ENCODE measurements at regions not wholly inside any gene's neighbourhood (a gene's known extent, or its start where the extent isn't known, plus 50 kb on each side); places are given as distances from the start of the nearest gene placed in this dataset.

DNA sequence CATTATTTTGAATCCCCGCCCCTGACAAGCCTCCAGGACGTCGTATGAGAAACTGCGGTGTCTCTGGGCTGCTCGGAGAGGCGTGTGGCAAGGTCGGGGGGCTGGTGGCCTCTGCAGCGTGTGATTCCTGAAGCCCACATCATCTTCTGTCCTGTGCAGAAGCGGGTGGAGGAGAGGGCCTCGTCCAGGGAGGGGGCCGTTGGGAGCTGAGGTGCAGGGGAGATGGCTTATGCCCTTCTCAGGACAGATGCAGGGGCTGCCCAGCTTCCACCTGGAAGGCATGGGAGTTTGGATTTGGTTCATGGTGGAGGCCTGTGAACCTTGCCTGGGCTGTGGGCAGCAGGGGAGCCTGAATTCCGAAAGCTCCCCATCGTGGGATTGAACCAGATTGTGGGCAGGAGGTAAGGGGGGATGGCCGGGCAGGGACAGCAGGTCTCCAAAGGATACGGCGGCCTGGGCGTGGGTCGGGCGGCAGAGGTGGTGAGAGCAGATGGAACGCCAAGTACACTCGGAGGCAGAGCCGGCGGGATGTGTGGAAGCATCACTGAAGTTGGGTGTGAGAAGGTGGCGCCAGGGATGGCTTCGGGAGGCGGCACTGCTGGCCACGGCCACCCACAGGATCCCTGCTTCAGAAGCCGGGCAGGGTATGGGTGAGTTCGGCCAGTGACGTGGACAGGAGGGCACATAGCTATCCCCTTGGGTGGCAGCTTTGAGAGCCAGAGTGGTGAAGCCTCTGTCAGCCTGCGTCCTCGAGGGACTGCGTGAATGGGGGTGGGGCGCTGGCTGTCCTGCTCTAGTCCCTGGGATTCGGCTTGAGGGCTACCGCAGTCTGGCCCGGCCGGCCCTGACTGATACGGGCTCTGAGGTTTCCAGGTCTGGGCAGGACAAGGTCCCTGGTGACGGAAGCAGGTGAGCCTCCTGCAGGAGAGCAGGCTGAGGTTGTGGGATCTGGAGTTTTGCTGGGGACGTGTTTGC is 76.3 kb upstream of the ADRA2C start:
- Histone ChIP-seq H4K20me1 (no peaks in the 10 kb centered on the region), H3K27ac (no peak overlapping the region), H3K4me3 (no peak overlapping the region), H3K4me1 (peaks cover 0 to 5% (median 0%) of the 10 kb centered on the region in 10 experiments; a peak in 5 of 20 replicates), H3K4me2 (no peak overlapping the region), H3K9me3 (replicated peaks in 1 of 11) (no peaks in the 10 kb centered on the region), H3K27me3 (no peaks in the 10 kb centered on the region), H3K36me3 (no peaks in the 10 kb centered on the region), H3K9ac (no peak overlapping the region)
- TF ChIP-seq Cebpa-rat (IDR thresholded peaks at IDR 0.05) = no peak

GRCh38 chr4:3689006-3689405 is 77.2 kb upstream of the ADRA2C start:
- TF ChIP-seq Cebpa-rat (IDR thresholded peaks at IDR 0.05) = no peak
- no peak overlapping the region for H3K9ac ChIP-seq
- H3K36me3 ChIP-seq = no peaks in the 10 kb centered on the region
- no peak overlapping the region for H3K4me3 ChIP-seq
- no peaks in the 10 kb centered on the region for H3K9me3 ChIP-seq (replicated peaks in 1 of 11)
- no peak overlapping the region for H3K27ac ChIP-seq
- no peaks in the 10 kb centered on the region for H3K27me3 ChIP-seq
- peaks cover 0 to 5% (median 0%) of the 10 kb centered on the region in 10 experiments; a peak in 5 of 20 replicates for H3K4me1 ChIP-seq
- H3K4me2 ChIP-seq = no peak overlapping the region
- H4K20me1 ChIP-seq = no peaks in the 10 kb centered on the region; a peak in 1 of 22 replicates

DNA sequence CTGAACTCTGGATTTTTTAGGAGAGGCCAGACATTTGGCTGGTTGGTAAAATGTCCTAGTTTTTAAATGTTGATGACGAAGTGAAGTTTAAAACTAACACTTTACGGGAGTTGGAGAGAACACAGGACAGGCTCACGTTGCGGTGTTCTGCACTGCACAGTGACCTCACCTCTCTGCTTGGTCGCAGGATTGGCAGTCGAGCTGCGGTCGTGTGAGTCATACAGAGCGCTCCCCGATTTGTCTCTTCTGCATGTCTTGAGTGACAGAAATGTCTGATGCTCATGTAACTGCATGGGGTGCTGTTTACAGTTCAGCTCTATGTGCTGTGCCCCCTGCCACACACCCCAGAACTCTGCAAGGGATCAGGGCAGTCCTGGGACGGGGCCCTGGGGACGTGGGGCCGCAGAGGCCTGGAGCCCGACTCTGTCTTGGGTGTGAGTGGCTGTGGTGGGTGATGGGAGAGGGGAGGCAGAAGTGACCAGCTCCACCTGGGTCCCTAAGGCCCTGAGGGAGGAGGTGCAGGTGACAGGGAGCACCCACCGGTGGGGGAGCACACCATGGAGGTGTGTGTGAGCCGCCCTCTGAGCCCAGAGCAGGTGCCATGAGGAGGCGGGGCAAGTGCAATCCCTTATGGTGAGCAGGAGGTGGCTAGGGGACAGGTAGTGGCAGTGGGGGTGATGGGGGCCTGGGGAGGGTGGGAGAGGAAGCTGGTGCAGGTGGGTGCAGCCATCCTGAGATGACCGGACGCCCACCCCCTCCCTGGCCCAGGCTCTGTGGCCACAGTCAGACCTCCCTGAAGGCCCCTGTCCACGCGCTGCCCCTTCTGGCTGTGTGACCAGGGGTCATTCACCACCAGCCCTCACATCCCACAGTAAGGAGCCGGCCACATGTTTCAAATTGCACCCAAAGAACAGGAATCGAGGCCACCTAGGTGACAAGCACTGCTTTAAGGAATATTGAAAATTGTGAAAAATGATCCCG is 77.9 kb upstream of the ADRA2C start:
- Histone ChIP-seq H3K9ac (no peak overlapping the region), H4K20me1 (no peaks in the 10 kb centered on the region; a peak in 1 of 22 replicates), H3K4me3 (no peak overlapping the region), H3K4me1 (peaks cover 0 to 5% (median 0%) of the 10 kb centered on the region in 10 experiments; a peak in 5 of 20 replicates), H3K4me2 (no peak overlapping the region), H3K27me3 (no peaks in the 10 kb centered on the region), H3K36me3 (no peaks in the 10 kb centered on the region), H3K27ac (no peak overlapping the region), H3K9me3 (replicated peaks in 1 of 11) (no peaks in the 10 kb centered on the region)
- TF ChIP-seq Cebpa-rat (IDR thresholded peaks at IDR 0.05) = no peak

GRCh38 chr4:3687538-3687937 is 78.6 kb upstream of the ADRA2C start:
- Histone ChIP-seq H3K4me3 (no peak overlapping the region), H3K9me3 (replicated peaks in 1 of 11) (0 out of 22 replicates have a peak, but pooled peaks cover 0 to 3% (median 0%) of the 10 kb centered on the region in 11 experiments), H3K4me1 (peaks cover 0 to 11% (median 3%) of the 10 kb centered on the region in 10 experiments; a peak in 8 of 20 replicates), H3K27ac (no peak overlapping the region), H3K4me2 (no peak overlapping the region), H3K36me3 (no peaks in the 10 kb centered on the region), H3K27me3 (no peaks in the 10 kb centered on the region), H4K20me1 (no peaks in the 10 kb centered on the region; a peak in 1 of 22 replicates), H3K9ac (no peak overlapping the region)
- no peak for TF ChIP-seq Cebpa-rat (IDR thresholded peaks at IDR 0.05)

DNA sequence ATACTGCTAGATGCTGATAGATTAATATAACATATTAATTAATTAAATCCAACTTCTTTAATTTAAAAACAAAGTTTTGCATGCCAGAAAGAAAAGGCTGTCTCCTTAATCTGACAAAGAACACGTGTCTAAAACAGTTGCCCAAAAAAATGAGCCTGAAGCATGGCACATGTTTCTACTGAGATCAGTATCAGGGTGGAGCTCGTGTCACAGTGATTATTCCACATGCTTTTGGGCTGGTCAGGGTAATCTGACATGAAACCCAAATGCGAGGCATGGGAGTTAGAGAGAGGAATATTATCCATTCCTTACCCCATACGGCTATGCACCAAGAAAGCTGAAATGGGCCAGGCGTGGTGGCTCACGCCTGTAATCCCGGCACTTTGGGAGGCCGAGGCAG is 79.4 kb upstream of the ADRA2C start:
- no peak overlapping the region for H3K27ac ChIP-seq
- 0 out of 22 replicates have a peak, but pooled peaks cover 0 to 7% (median 0%) of the 10 kb centered on the region in 11 experiments for H3K9me3 ChIP-seq (replicated peaks in 1 of 11)
- H3K9ac ChIP-seq = no peak overlapping the region
- no peak overlapping the region for H3K4me2 ChIP-seq
- H4K20me1 ChIP-seq = no peaks in the 10 kb centered on the region; a peak in 1 of 22 replicates
- no peak overlapping the region for H3K4me3 ChIP-seq
- peaks cover 0 to 15% (median 3%) of the 10 kb centered on the region in 10 experiments; a peak in 9 of 20 replicates for H3K4me1 ChIP-seq
- H3K36me3 ChIP-seq = no peaks in the 10 kb centered on the region
- H3K27me3 ChIP-seq = no peaks in the 10 kb centered on the region
- no peak for TF ChIP-seq Cebpa-rat (IDR thresholded peaks at IDR 0.05)

GRCh38 chr4:3685081-3685645 is 81.0 kb upstream of the ADRA2C start:
- Histone ChIP-seq H3K4me1 (peaks cover 0 to 15% (median 6%) of the 10 kb centered on the region in 10 experiments; a peak in 11 of 20 replicates), H3K36me3 (no peaks in the 10 kb centered on the region), H3K9ac (no peak overlapping the region), H3K27ac (no peak overlapping the region), H3K4me2 (no peak overlapping the region), H3K27me3 (no peaks in the 10 kb centered on the region), H3K9me3 (replicated peaks in 1 of 11) (0 out of 22 replicates have a peak, but pooled peaks cover 0 to 7% (median 0%) of the 10 kb centered on the region in 11 experiments), H3K4me3 (no peak overlapping the region), H4K20me1 (no peaks in the 10 kb centered on the region; a peak in 1 of 22 replicates)
- no peak for TF ChIP-seq Cebpa-rat (IDR thresholded peaks at IDR 0.05)

- TF ChIP-seq Cebpa-rat (IDR thresholded peaks at IDR 0.05) = no peak
- Histone ChIP-seq H3K9ac (no peak overlapping the region), H3K4me2 (no peak overlapping the region), H4K20me1 (no peaks in the 10 kb centered on the region; a peak in 1 of 22 replicates), H3K4me1 (peaks cover 6 to 21% (median 12%) of the 10 kb centered on the region in 10 experiments), H3K4me3 (no peak overlapping the region), H3K9me3 (replicated peaks in 1 of 11) (0 out of 22 replicates have a peak, but pooled peaks cover 0 to 7% (median 0%) of the 10 kb centered on the region in 11 experiments), H3K36me3 (no peaks in the 10 kb centered on the region), H3K27ac (no peak overlapping the region), H3K27me3 (no peaks in the 10 kb centered on the region)
Measured at GRCh38 chr4:3684546-3684945, 81.6 kb upstream of the ADRA2C start.

DNA sequence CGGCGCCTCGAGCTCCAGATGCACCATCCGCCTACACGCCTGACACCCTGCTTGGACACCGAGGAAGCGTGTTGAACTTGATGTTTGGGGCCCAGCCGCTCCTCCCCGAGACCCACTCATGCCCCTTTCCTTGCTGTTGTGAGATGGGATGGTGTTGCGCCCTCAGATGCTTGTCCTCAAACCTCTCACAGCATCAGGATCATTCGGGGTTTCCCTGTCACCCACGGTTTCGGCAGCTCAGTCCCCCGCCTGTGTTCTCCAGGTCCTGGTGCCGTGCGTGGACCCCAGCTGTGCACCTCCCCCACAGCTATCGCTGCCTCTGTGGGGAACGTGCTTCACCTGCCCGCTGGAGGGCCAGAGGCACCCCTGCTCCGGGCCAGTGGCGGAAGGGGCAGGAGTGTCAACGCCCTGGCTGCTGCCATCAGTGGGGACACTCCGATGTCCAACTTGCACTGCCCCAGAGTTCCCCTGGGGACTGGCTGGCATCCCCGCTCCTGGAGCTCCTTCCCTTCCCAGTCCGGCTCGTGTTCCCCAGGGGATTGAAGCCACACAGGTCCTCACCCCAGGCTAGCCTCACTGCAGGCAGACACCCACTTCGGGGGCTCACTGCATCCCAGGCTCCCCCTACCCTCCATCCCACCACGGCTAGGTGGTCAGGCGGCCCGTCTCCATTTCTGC is 82.3 kb upstream of the ADRA2C start:
- Histone ChIP-seq H3K27me3 (no peaks in the 10 kb centered on the region), H3K4me3 (no peak overlapping the region), H4K20me1 (no peaks in the 10 kb centered on the region; a peak in 1 of 22 replicates), H3K9ac (no peak overlapping the region), H3K4me2 (no peak overlapping the region), H3K27ac (no peak overlapping the region), H3K4me1 (peaks cover 9 to 25% (median 18%) of the 10 kb centered on the region in 10 experiments), H3K9me3 (replicated peaks in 1 of 11) (0 out of 22 replicates have a peak, but pooled peaks cover 0 to 7% (median 0%) of the 10 kb centered on the region in 11 experiments), H3K36me3 (no peaks in the 10 kb centered on the region)
- no peak for TF ChIP-seq Cebpa-rat (IDR thresholded peaks at IDR 0.05)
